H9 (cell line): ENCODE measurements at regions not wholly inside any gene's neighbourhood (a gene's known extent, or its start where the extent isn't known, plus 50 kb on each side); places are given as distances from the start of the nearest gene placed in this dataset.

ENCODE experiments used
- DNase-seq: peaks from one replicate; pipeline ENCODE4 v3.0.0-alpha.2; 2017
- H2AFZ ChIP-seq: one replicate; pipeline ENCODE4 v1.6.1; 2013; ENCODE audit warnings: mild to moderate bottlenecking, low read length, control low read depth, moderate library complexity
- H2AK5ac ChIP-seq: 2 replicates; pipeline ENCODE4 v1.6.1; 2013; ENCODE audit warnings: low read length, control low read depth, mixed read lengths; ENCODE audit not compliant: insufficient read length
- H2BK120ac ChIP-seq: one replicate; pipeline ENCODE4 v1.6.1; 2013; ENCODE audit warnings: low read depth, mild to moderate bottlenecking, low read length, control low read depth, inconsistent platforms; ENCODE audit not compliant: poor library complexity, severe bottlenecking
- H2BK12ac ChIP-seq: 2 replicates; pipeline ENCODE4 v1.6.1; 2013; ENCODE audit warnings: low read length, control low read depth, mixed read lengths, low read depth; ENCODE audit not compliant: insufficient read length
- H2BK15ac ChIP-seq: 2 replicates; pipeline ENCODE4 v1.6.1; 2013; ENCODE audit warnings: low read depth, low read length, control low read depth
- H2BK20ac ChIP-seq: one replicate; pipeline ENCODE4 v1.6.1; 2013; ENCODE audit warnings: low read depth, mild to moderate bottlenecking, low read length, control low read depth, inconsistent platforms; ENCODE audit not compliant: poor library complexity, severe bottlenecking
- H2BK5ac ChIP-seq: 2 replicates; pipeline ENCODE4 v1.6.1; 2013; ENCODE audit warnings: low read length, control low read depth, mixed read lengths; ENCODE audit not compliant: insufficient read length
- H3K14ac ChIP-seq: 2 replicates; pipeline ENCODE4 v1.6.1; 2013; ENCODE audit warnings: low read length, control low read depth; ENCODE audit not compliant: insufficient read depth
- H3K18ac ChIP-seq: 2 replicates; pipeline ENCODE4 v1.6.1; 2013; ENCODE audit warnings: low read depth, mild to moderate bottlenecking, mixed read lengths, low read length, control low read depth; ENCODE audit not compliant: insufficient read length
- H3K23ac ChIP-seq: 2 replicates; pipeline ENCODE4 v1.6.1; 2013; ENCODE audit warnings: low read length, control low read depth, mixed read lengths, low read depth; ENCODE audit not compliant: insufficient read length
- H3K23me2 ChIP-seq: 2 replicates; pipeline ENCODE4 v1.6.1; 2013; ENCODE audit warnings: low read depth, mild to moderate bottlenecking, mixed read lengths, low read length, control low read depth; ENCODE audit not compliant: insufficient read length, poor library complexity, severe bottlenecking
- H3K27ac ChIP-seq: 2 replicates; pipeline ENCODE4 v1.5.1; 2013; ENCODE audit warnings: low read length, control low read depth, mixed read lengths, low read depth; ENCODE audit not compliant: insufficient read length
- H3K27me3 ChIP-seq: 2 replicates; pipeline ENCODE4 v1.6.1; 2013; ENCODE audit warnings: low read length, control low read depth, inconsistent platforms; ENCODE audit not compliant: insufficient read depth
- H3K4ac ChIP-seq: 2 replicates; pipeline ENCODE4 v1.6.1; 2013; ENCODE audit warnings: low read depth, mild to moderate bottlenecking, control low read depth, inconsistent platforms, low read length, moderate library complexity
- H3K4me1 ChIP-seq: 2 replicates; pipeline ENCODE4 v1.6.1; 2013; ENCODE audit warnings: low read length, control low read depth, inconsistent platforms; ENCODE audit not compliant: insufficient read depth
- H3K4me2 ChIP-seq: 2 replicates; pipeline ENCODE4 v1.6.1; 2013; ENCODE audit warnings: low read length, control low read depth, mixed read lengths; ENCODE audit not compliant: insufficient read length, insufficient read depth
- H3K56ac ChIP-seq: 2 replicates; pipeline ENCODE4 v1.6.1; 2013; ENCODE audit warnings: low read depth, mild to moderate bottlenecking, mixed read lengths, low read length, control low read depth; ENCODE audit not compliant: insufficient read length
- H3K79me1 ChIP-seq: 2 replicates; pipeline ENCODE4 v1.6.1; 2013; ENCODE audit warnings: low read depth, mild to moderate bottlenecking, moderate library complexity, low read length, control low read depth, inconsistent platforms; ENCODE audit not compliant: insufficient read depth, poor library complexity, severe bottlenecking
- H3K79me2 ChIP-seq: 2 replicates; pipeline ENCODE4 v1.6.1; 2013; ENCODE audit warnings: low read length, control low read depth, inconsistent platforms; ENCODE audit not compliant: insufficient read depth
- H3K9ac ChIP-seq: 2 replicates; pipeline ENCODE4 v1.6.1; 2013; ENCODE audit warnings: low read length, control low read depth, mixed read lengths; ENCODE audit not compliant: insufficient read length; ENCODE audit errors: extremely low read depth
- H3K9me3 ChIP-seq: one replicate; pipeline ENCODE4 v1.6.1; 2013; ENCODE audit warnings: low read depth, low read length, inconsistent platforms; ENCODE audit not compliant: control insufficient read depth
- H3T11ph ChIP-seq: one replicate; pipeline ENCODE4 v1.6.1; 2013; ENCODE audit warnings: mild to moderate bottlenecking, low read length, control low read depth, inconsistent platforms
- H4K20me1 ChIP-seq: one replicate; pipeline ENCODE4 v1.6.1; 2013; ENCODE audit not compliant: control insufficient read depth, insufficient read length, insufficient read depth
- H4K5ac ChIP-seq: 2 replicates; pipeline ENCODE4 v1.6.1; 2013; ENCODE audit warnings: low read depth, mild to moderate bottlenecking, mixed read lengths, low read length, control low read depth; ENCODE audit not compliant: insufficient read length
- H4K8ac ChIP-seq: replicated peaks from 2 replicates; pipeline ENCODE4 v1.6.1; 2013; ENCODE audit warnings: low read length, control low read depth, mixed read lengths, low read depth; ENCODE audit not compliant: insufficient read length
- H4K91ac ChIP-seq: 2 replicates; pipeline ENCODE4 v1.6.1; 2013; ENCODE audit warnings: low read depth, mild to moderate bottlenecking, moderate library complexity, mixed read lengths, low read length, control low read depth; ENCODE audit not compliant: insufficient read length
- H3K27ac Mint-ChIP-seq, 3 experiments: 2 replicates in 2 of 3; 3 replicates in 1 of 3; pipeline ENCODE4 v1.8.0; 2020 to 2021; ENCODE audit warnings: mixed read lengths in 3 of 3, mild to moderate bottlenecking in 1 of 3, moderate library complexity in 1 of 3
- H3K27me3 Mint-ChIP-seq: 2 replicates; pipeline ENCODE4 v1.8.0; 2021; ENCODE audit warnings: low read depth, mild to moderate bottlenecking, moderate library complexity, mixed read lengths
- H3K36me3 Mint-ChIP-seq, 3 experiments: 2 replicates in 2 of 3; 3 replicates in 1 of 3; pipeline ENCODE4 v1.8.0; 2020 to 2021; ENCODE audit warnings: low read depth in 3 of 3, mixed read lengths in 3 of 3; ENCODE audit not compliant: insufficient read depth in 1 of 3
- H3K4me1 Mint-ChIP-seq, 2 experiments: 2 replicates each; pipeline ENCODE4 v1.8.0; 2020; ENCODE audit warnings: mixed read lengths in 2 of 2
- H3K4me3 Mint-ChIP-seq, 2 experiments: 2 replicates in 1 of 2; 3 replicates in 1 of 2; pipeline ENCODE4 v1.8.0; 2020 to 2021; ENCODE audit warnings: mild to moderate bottlenecking in 2 of 2, mixed read lengths in 2 of 2, moderate library complexity in 1 of 2
- H3K9me3 Mint-ChIP-seq, 2 experiments: 2 replicates in 1 of 2; 3 replicates in 1 of 2; pipeline ENCODE4 v1.8.0; 2020; ENCODE audit warnings: mild to moderate bottlenecking in 2 of 2, mixed read lengths in 2 of 2, moderate library complexity in 1 of 2
- CTCF ChIP-seq: fragments of 200-600 bp; sonication (generic); conservative IDR thresholded peaks from 3 replicates; pipeline ENCODE4 v1.8.0; 2021; ENCODE audit warnings: antibody characterized with exemption, mild to moderate bottlenecking
- WGBS: extraction: QIAGEN DNeasy Blood & Tissue Kit; methylation state at CpG from one replicate; pipeline ENCODE4 v1.1.7; 2013; ENCODE audit warnings: missing lambda C conversion rate, low lambda C conversion rate, mixed read lengths; ENCODE audit not compliant: insufficient read length; ENCODE audit errors: extremely low coverage; 5-methylcytosine and 5-hydroxymethylcytosine counted together

- Histone ChIP-seq H3K27ac (no peak overlapping the region), H3K9ac (no peak overlapping the region), H3K79me2 (no peaks in the 10 kb centered on the region), H3K56ac (no peak overlapping the region), H3K18ac (no peak overlapping the region), H3K27me3 (no peaks in the 10 kb centered on the region), H3K9me3 (peaks cover 17% of the 10 kb centered on the region), H2BK12ac (no peak overlapping the region), H3K4me2 (no peak overlapping the region), H2BK5ac (no peak overlapping the region), H3K4ac (no peak overlapping the region), H2BK20ac (no peak overlapping the region), H3K79me1 (no peaks in the 10 kb centered on the region), H4K8ac (no peak overlapping the region), H3K23me2 (no peaks in the 10 kb centered on the region), H3K14ac (no peak overlapping the region), H2AFZ (no peak overlapping the region), H3T11ph (no peak overlapping the region), H4K91ac (no peak overlapping the region), H2AK5ac (no peak overlapping the region), H2BK120ac (no peak overlapping the region), H3K4me1 (no peaks in the 10 kb centered on the region), H4K20me1 (no peaks in the 10 kb centered on the region), H2BK15ac (no peak overlapping the region), H3K23ac (no peak overlapping the region), H4K5ac (no peak overlapping the region)
- Mint-ChIP-seq H3K4me3 (no peak overlapping the region), H3K9me3 (peaks cover 18 to 24% of the 10 kb centered on the region in 2 experiments), H3K27ac (no peak overlapping the region), H3K36me3 (peaks cover 12 to 22% (median 16%) of the 10 kb centered on the region in 3 experiments; a peak in 6 of 7 replicates), H3K4me1 (peaks cover 6% of the 10 kb centered on the region in 2 experiments; a peak in 3 of 4 replicates), H3K27me3 (no peaks in the 10 kb centered on the region)
- no peak for DNase-seq
- TF ChIP-seq CTCF, result no peak
- WGBS, result no CpG with 5 or more reads among the region's 3 CpGs
These were observed 1075.9 kb downstream of the NR2F1-AS1 start for GRCh38 chr5:92505145-92505544.
